ENCODE measurements at regions not wholly inside any gene's neighbourhood (a gene's known extent, or its start where the extent isn't known, plus 50 kb on each side); places are given as distances from the start of the nearest gene placed in this dataset.

DNA sequence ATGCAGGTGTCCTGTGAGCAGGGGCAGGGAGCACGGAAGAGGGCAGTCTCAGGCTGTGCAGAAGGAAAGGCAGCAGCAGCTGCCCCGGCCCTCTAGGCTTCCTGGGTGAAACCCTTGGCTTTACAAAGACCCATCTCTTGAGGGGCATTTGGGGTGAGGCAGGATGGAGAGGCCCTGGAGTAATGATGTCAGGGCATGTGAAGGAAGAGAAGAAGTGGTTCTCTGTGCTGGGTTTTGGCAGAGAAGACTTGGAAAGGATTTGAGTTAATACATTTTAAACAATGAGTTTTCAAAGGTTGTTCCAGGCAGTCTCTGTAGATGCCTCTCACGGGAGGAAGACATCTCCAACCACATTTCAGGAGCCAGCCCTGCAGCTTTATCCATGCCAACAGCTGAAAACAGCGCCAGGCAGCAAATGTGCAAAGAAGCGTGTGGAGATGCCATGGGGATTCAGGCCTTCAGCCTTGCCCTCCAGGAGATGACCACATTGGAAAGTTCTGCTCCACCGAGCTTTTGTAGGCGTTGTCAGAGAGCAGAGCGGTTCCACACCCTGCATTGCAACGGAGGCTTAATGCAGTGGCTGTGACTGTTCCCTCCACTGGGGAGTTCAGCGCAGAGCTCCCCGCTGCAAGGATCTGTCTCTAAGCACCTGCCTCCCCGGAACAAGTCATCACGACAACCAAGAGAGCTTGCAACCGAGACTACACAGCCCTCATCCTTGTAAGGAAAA, 322.8 kb downstream of the UQCRFS1 start:
- Histone ChIP-seq H3K27ac (ENCODE audit: low read depth, low read length, severe bottlenecking) (no peak overlapping the region), H3K4me3 (ENCODE audit: extremely low read depth, insufficient read depth, low read length, poor library complexity, severe bottlenecking) (no peak overlapping the region), H3K4me1 (ENCODE audit: control insufficient read depth, insufficient read depth, low read length, poor library complexity, severe bottlenecking) (no peaks in the 10 kb centered on the region), H3K9me3 (ENCODE audit: control insufficient read depth, low read length) (no peaks in the 10 kb centered on the region), H3K36me3 (ENCODE audit: control insufficient read depth, insufficient read depth, low read length) (no peaks in the 10 kb centered on the region)
- 82 to 86% methylated on average over 12 to 14 of the region's 14 CpGs for WGBS, 2 experiments (ENCODE audit: insufficient coverage in 2 of 2)

DNA sequence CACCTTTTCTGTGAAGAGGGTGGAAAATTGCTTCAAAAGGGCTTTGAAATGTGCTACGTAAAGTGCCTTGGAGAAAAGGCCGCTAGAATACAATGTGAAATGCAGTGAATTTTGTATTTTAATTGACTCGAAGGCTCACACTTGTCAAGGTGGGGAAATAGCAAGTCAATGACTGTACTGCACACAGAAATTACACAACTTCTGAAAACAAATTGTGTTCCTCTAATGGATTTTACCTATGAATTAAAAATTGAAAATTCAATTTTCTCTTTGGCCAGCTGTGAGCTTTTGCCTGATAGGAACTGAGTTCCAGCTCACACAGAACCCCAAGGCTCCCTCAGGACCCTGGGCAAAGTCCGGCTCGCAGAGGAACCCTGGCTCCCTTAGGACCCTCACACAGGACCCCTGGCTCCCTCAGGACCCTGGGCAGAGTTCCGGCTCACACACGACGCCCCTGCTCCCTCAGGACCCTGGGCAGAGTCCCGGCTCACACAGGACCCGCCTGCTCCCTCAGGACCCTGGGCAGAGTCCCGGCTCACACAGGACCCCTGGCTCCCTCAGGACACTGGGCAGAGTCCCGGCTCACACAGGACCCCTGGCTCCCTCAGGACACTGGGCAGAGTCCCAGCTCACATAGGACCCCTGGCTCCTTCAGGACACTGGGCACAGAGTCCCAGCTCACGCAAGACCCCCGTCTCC, 324.9 kb downstream of the UQCRFS1 start:
- Histone ChIP-seq H3K27ac (ENCODE audit: low read depth, low read length, severe bottlenecking) (no peak overlapping the region), H3K9me3 (ENCODE audit: control insufficient read depth, low read length) (no peaks in the 10 kb centered on the region), H3K36me3 (ENCODE audit: control insufficient read depth, insufficient read depth, low read length) (no peaks in the 10 kb centered on the region), H3K4me1 (ENCODE audit: control insufficient read depth, insufficient read depth, low read length, poor library complexity, severe bottlenecking) (no peaks in the 10 kb centered on the region), H3K4me3 (ENCODE audit: extremely low read depth, insufficient read depth, low read length, poor library complexity, severe bottlenecking) (no peak overlapping the region)
- WGBS, 2 experiments (ENCODE audit: insufficient coverage in 2 of 2), result 79 to 84% methylated on average over 10 to 11 of the region's 14 CpGs

- Histone ChIP-seq H3K36me3 (ENCODE audit: control insufficient read depth, insufficient read depth, low read length) (no peaks in the 10 kb centered on the region), H3K4me3 (ENCODE audit: extremely low read depth, insufficient read depth, low read length, poor library complexity, severe bottlenecking) (no peak overlapping the region), H3K9me3 (ENCODE audit: control insufficient read depth, low read length) (no peaks in the 10 kb centered on the region), H3K4me1 (ENCODE audit: control insufficient read depth, insufficient read depth, low read length, poor library complexity, severe bottlenecking) (no peaks in the 10 kb centered on the region), H3K27ac (ENCODE audit: low read depth, low read length, severe bottlenecking) (no peak overlapping the region)
- WGBS, 2 experiments (ENCODE audit: insufficient coverage in 2 of 2), result 20 to 39% methylated on average over 1 to 2 of the region's 3 CpGs
Measured at GRCh38 chr19:28886708-28887107, 326.2 kb downstream of the UQCRFS1 start.

GRCh38 chr19:28885965-28886364, 327.0 kb downstream of the UQCRFS1 start:
- 93 to 100% methylated on average over 2 of the region's 4 CpGs for WGBS, 2 experiments (ENCODE audit: insufficient coverage in 2 of 2)
- Histone ChIP-seq H3K27ac (ENCODE audit: low read depth, low read length, severe bottlenecking) (no peak overlapping the region), H3K4me1 (ENCODE audit: control insufficient read depth, insufficient read depth, low read length, poor library complexity, severe bottlenecking) (no peaks in the 10 kb centered on the region), H3K36me3 (ENCODE audit: control insufficient read depth, insufficient read depth, low read length) (no peaks in the 10 kb centered on the region), H3K9me3 (ENCODE audit: control insufficient read depth, low read length) (no peaks in the 10 kb centered on the region), H3K4me3 (ENCODE audit: extremely low read depth, insufficient read depth, low read length, poor library complexity, severe bottlenecking) (no peak overlapping the region)

GRCh38 chr19:28884786-28885476, 328.0 kb downstream of the UQCRFS1 start:
- WGBS, 2 experiments (ENCODE audit: insufficient coverage in 2 of 2), result 70 to 75% methylated on average over 7 of the region's 12 CpGs
- no peak overlapping the region for H3K27ac ChIP-seq (ENCODE audit: low read depth, low read length, severe bottlenecking)
- H3K36me3 ChIP-seq (ENCODE audit: control insufficient read depth, insufficient read depth, low read length), result no peaks in the 10 kb centered on the region

DNA sequence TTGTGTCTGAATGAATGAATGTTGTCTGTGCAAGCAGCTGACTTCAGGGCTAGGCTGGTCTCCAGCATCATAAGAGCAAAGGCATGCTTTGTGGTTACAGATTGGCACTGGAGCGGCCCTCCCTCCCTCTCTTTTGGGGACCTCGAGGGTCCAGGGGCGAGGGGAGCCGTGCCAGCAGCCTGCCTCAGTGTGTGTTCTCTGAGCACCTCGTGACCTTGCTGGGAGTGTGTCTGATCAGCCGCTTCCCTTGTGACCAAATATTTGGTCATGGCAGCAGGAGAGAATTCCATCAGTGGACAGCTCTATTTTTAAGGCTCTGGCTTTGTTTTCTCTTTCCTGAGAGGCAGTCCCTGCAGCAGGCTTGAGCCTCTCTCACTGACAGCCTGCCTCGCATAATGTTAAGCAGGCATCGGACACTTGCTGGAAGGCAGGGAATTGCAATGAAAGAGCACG, 329.7 kb downstream of the UQCRFS1 start:
- Histone ChIP-seq H3K27ac (ENCODE audit: low read depth, low read length, severe bottlenecking) (no peak overlapping the region), H3K36me3 (ENCODE audit: control insufficient read depth, insufficient read depth, low read length) (no peaks in the 10 kb centered on the region), H3K4me3 (ENCODE audit: extremely low read depth, insufficient read depth, low read length, poor library complexity, severe bottlenecking) (no peak overlapping the region), H3K9me3 (ENCODE audit: control insufficient read depth, low read length) (no peaks in the 10 kb centered on the region), H3K4me1 (ENCODE audit: control insufficient read depth, insufficient read depth, low read length, poor library complexity, severe bottlenecking) (no peaks in the 10 kb centered on the region)
- WGBS, 2 experiments (ENCODE audit: insufficient coverage in 2 of 2), result 37 to 52% methylated on average over 6 to 7 of the region's 9 CpGs

More at GRCh38 chr19:28884786-28885476, 328.0 kb downstream of the UQCRFS1 start:
- H3K9me3 ChIP-seq (ENCODE audit: control insufficient read depth, low read length), result no peaks in the 10 kb centered on the region
- no peaks in the 10 kb centered on the region for H3K4me1 ChIP-seq (ENCODE audit: control insufficient read depth, insufficient read depth, low read length, poor library complexity, severe bottlenecking)
- H3K4me3 ChIP-seq (ENCODE audit: extremely low read depth, insufficient read depth, low read length, poor library complexity, severe bottlenecking), result no peak overlapping the region

GRCh38 chr19:28882818-28883217, 330.1 kb downstream of the UQCRFS1 start:
- WGBS, 2 experiments (ENCODE audit: insufficient coverage in 2 of 2), result 40% methylated on average over 2 of the region's 6 CpGs; no CpG with 5 or more reads in 1 of the 2 experiments
- Histone ChIP-seq H3K4me1 (ENCODE audit: control insufficient read depth, insufficient read depth, low read length, poor library complexity, severe bottlenecking) (no peaks in the 10 kb centered on the region), H3K9me3 (ENCODE audit: control insufficient read depth, low read length) (no peaks in the 10 kb centered on the region), H3K4me3 (ENCODE audit: extremely low read depth, insufficient read depth, low read length, poor library complexity, severe bottlenecking) (no peak overlapping the region), H3K27ac (ENCODE audit: low read depth, low read length, severe bottlenecking) (no peak overlapping the region), H3K36me3 (ENCODE audit: control insufficient read depth, insufficient read depth, low read length) (no peaks in the 10 kb centered on the region)

GRCh38 chr19:28881616-28882015, 331.3 kb downstream of the UQCRFS1 start:
- H3K9me3 ChIP-seq (ENCODE audit: control insufficient read depth, low read length), result no peaks in the 10 kb centered on the region
- H3K36me3 ChIP-seq (ENCODE audit: control insufficient read depth, insufficient read depth, low read length), result no peaks in the 10 kb centered on the region
- 79% methylated on average over 4 to 5 of the region's 8 CpGs for WGBS, 2 experiments (ENCODE audit: insufficient coverage in 2 of 2)
- peak overlapping the region; percentile 24 for H3K27ac ChIP-seq (ENCODE audit: low read depth, low read length, severe bottlenecking)
- H3K4me1 ChIP-seq (ENCODE audit: control insufficient read depth, insufficient read depth, low read length, poor library complexity, severe bottlenecking), result no peaks in the 10 kb centered on the region
- no peak overlapping the region for H3K4me3 ChIP-seq (ENCODE audit: extremely low read depth, insufficient read depth, low read length, poor library complexity, severe bottlenecking)

- no peaks in the 10 kb centered on the region for H3K9me3 ChIP-seq (ENCODE audit: control insufficient read depth, low read length)
- H3K27ac ChIP-seq (ENCODE audit: low read depth, low read length, severe bottlenecking), result peak overlapping the region; percentile 24
- no peak overlapping the region for H3K4me3 ChIP-seq (ENCODE audit: extremely low read depth, insufficient read depth, low read length, poor library complexity, severe bottlenecking)
- H3K4me1 ChIP-seq (ENCODE audit: control insufficient read depth, insufficient read depth, low read length, poor library complexity, severe bottlenecking), result no peaks in the 10 kb centered on the region
- 39 to 52% methylated on average over 5 to 6 of the region's 10 CpGs for WGBS, 2 experiments (ENCODE audit: insufficient coverage in 2 of 2)
- H3K36me3 ChIP-seq (ENCODE audit: control insufficient read depth, insufficient read depth, low read length), result no peaks in the 10 kb centered on the region
Measured at GRCh38 chr19:28880735-28881401, 332.1 kb downstream of the UQCRFS1 start.

- Histone ChIP-seq H3K4me1 (ENCODE audit: control insufficient read depth, insufficient read depth, low read length, poor library complexity, severe bottlenecking) (no peaks in the 10 kb centered on the region), H3K36me3 (ENCODE audit: control insufficient read depth, insufficient read depth, low read length) (no peaks in the 10 kb centered on the region), H3K4me3 (ENCODE audit: extremely low read depth, insufficient read depth, low read length, poor library complexity, severe bottlenecking) (no peak overlapping the region), H3K27ac (ENCODE audit: low read depth, low read length, severe bottlenecking) (no peak overlapping the region), H3K9me3 (ENCODE audit: control insufficient read depth, low read length) (no peaks in the 10 kb centered on the region)
- 36 to 53% methylated on average over 8 to 9 of the region's 11 CpGs for WGBS, 2 experiments (ENCODE audit: insufficient coverage in 2 of 2)
Measured at GRCh38 chr19:28878862-28879566, 333.9 kb downstream of the UQCRFS1 start.

Data from mesodermal cell (in vitro differentiated cells).